Activated CD4-positive, alpha-beta T cell treated with anti-CD3 and anti-CD28 coated beads for 36 hours (primary cell): ENCODE measurements at regions not wholly inside any gene's neighbourhood (a gene's known extent, or its start where the extent isn't known, plus 50 kb on each side); places are given as distances from the start of the nearest gene placed in this dataset.

Source experiments
- ATAC-seq: fragments of 200-7000 bp; cut with Tn5 transposase; one replicate; pipeline ENCODE4 v1.10.0; 2021; ENCODE audit warnings: mild to moderate bottlenecking, moderate library complexity
- CTCF ChIA-PET: fragments of 350-600 bp; sonication (Branson Sonifier 250); formaldehyde crosslinking; loops from one replicate; lab custom pipeline; 2021; ENCODE audit warnings: antibody characterized with exemption; lab: Charles Lee
- POLR2A ChIA-PET: fragments of 350-600 bp; sonication (Branson Sonifier 250); formaldehyde crosslinking; loops from one replicate; lab custom pipeline; 2021; ENCODE audit warnings: antibody characterized with exemption, inconsistent platforms; lab: Charles Lee
- DNase-seq: peaks from one replicate; pipeline ENCODE4 v3.0.0-alpha.2; 2020
- H3K27ac Mint-ChIP-seq: one replicate; pipeline ENCODE4 v1.8.0; 2021; ENCODE audit warnings: mixed read lengths
- H3K27me3 Mint-ChIP-seq: one replicate; pipeline ENCODE4 v1.8.0; 2021; ENCODE audit warnings: mixed read lengths
- H3K36me3 Mint-ChIP-seq: one replicate; pipeline ENCODE4 v1.8.0; 2021; ENCODE audit warnings: low read depth, mixed read lengths
- H3K4me1 Mint-ChIP-seq: one replicate; pipeline ENCODE4 v1.8.0; 2021; ENCODE audit warnings: mixed read lengths
- H3K4me3 Mint-ChIP-seq: one replicate; pipeline ENCODE4 v1.8.0; 2021; ENCODE audit warnings: mild to moderate bottlenecking, moderate library complexity, mixed read lengths
- H3K9me3 Mint-ChIP-seq: one replicate; pipeline ENCODE4 v1.8.0; 2021; ENCODE audit warnings: low read depth, mixed read lengths
- intact Hi-C, 2 experiments: fragments of 100-400 bp; cut with DNase I in 1 of 2; cut with micrococcal nuclease in 1 of 2; formaldehyde crosslinking; loops; one replicate each; pipeline versions ENCODE4 v1.14.2 to v1.15.1; 2022 to 2024; cut with DNase I, micrococcal nuclease

GRCh38 chr4:177163532-177163931 lies 146.1 kb upstream of the NEIL3 start:
- POLR2A ChIA-PET = no interaction called here
- ATAC-seq = no peak

GRCh38 chr4:177171588-177171987 lies 138.1 kb upstream of the NEIL3 start:
- H3K4me3 Mint-ChIP-seq = no peak overlapping the region
- intact Hi-C loops = no loop called here
- DNase-seq (no peak), ATAC-seq (no peak)
- no peak overlapping the region for H3K27ac Mint-ChIP-seq
- peaks cover 6% of the 10 kb centered on the region for H3K9me3 Mint-ChIP-seq
- no peaks in the 10 kb centered on the region for H3K36me3 Mint-ChIP-seq
- no peaks in the 10 kb centered on the region for H3K4me1 Mint-ChIP-seq
- POLR2A ChIA-PET = no interaction called here
- H3K27me3 Mint-ChIP-seq = no peaks in the 10 kb centered on the region
- CTCF ChIA-PET = no interaction called here

More at GRCh38 chr4:177163532-177163931, 146.1 kb upstream of the NEIL3 start:
- H3K27ac Mint-ChIP-seq = no peak overlapping the region
- DNase-seq = no peak
- intact Hi-C loops = no loop called here
- no peaks in the 10 kb centered on the region for H3K9me3 Mint-ChIP-seq
- H3K4me1 Mint-ChIP-seq = no peaks in the 10 kb centered on the region
- H3K4me3 Mint-ChIP-seq = no peak overlapping the region
- no peaks in the 10 kb centered on the region for H3K27me3 Mint-ChIP-seq
- CTCF ChIA-PET = no interaction called here
- H3K36me3 Mint-ChIP-seq = no peaks in the 10 kb centered on the region

GRCh38 chr4:177175473-177175872 lies 134.2 kb upstream of the NEIL3 start:
- Mint-ChIP-seq H3K27me3 (no peaks in the 10 kb centered on the region), H3K4me1 (no peaks in the 10 kb centered on the region), H3K27ac (no peak overlapping the region), H3K9me3 (peaks cover 6% of the 10 kb centered on the region), H3K4me3 (no peak overlapping the region), H3K36me3 (no peaks in the 10 kb centered on the region)
- ATAC-seq (no peak), DNase-seq (no peak)
- CTCF ChIA-PET = no interaction called here
- intact Hi-C loops = no loop called here
- POLR2A ChIA-PET = no interaction called here

- intact Hi-C loops = no loop called here
- no peaks in the 10 kb centered on the region for H3K4me1 Mint-ChIP-seq
- no peak overlapping the region for H3K4me3 Mint-ChIP-seq
- POLR2A ChIA-PET = no interaction called here
- ATAC-seq (no peak), DNase-seq (no peak)
- H3K27me3 Mint-ChIP-seq = no peaks in the 10 kb centered on the region
- no peak overlapping the region for H3K27ac Mint-ChIP-seq
- no peaks in the 10 kb centered on the region for H3K9me3 Mint-ChIP-seq
- no peaks in the 10 kb centered on the region for H3K36me3 Mint-ChIP-seq
- CTCF ChIA-PET = no interaction called here
These were observed 132.1 kb upstream of the NEIL3 start for GRCh38 chr4:177177541-177178081.

GRCh38 chr4:177178246-177178645 lies 131.4 kb upstream of the NEIL3 start:
- no peaks in the 10 kb centered on the region for H3K9me3 Mint-ChIP-seq
- intact Hi-C loops = no loop called here
- DNase-seq = no peak
- no peaks in the 10 kb centered on the region for H3K4me1 Mint-ChIP-seq
- no peaks in the 10 kb centered on the region for H3K36me3 Mint-ChIP-seq
- POLR2A ChIA-PET = no interaction called here
- no peak for ATAC-seq
- no peak overlapping the region for H3K4me3 Mint-ChIP-seq
- no peak overlapping the region for H3K27ac Mint-ChIP-seq
- H3K27me3 Mint-ChIP-seq = no peaks in the 10 kb centered on the region
- CTCF ChIA-PET = no interaction called here

GRCh38 chr4:177182166-177182565 lies 127.5 kb upstream of the NEIL3 start:
- no peak for DNase-seq
- Mint-ChIP-seq H3K4me3 (no peak overlapping the region), H3K4me1 (no peaks in the 10 kb centered on the region), H3K27ac (no peak overlapping the region), H3K9me3 (no peaks in the 10 kb centered on the region), H3K27me3 (no peaks in the 10 kb centered on the region), H3K36me3 (no peaks in the 10 kb centered on the region)
- ChIA-PET CTCF (interaction anchor here (0.6 kb wide), 1 partner anchor 944 kb away, joined by 3 read pairs; no protein-coding TSS in a partner anchor), POLR2A (no interaction called here)
- no peak for ATAC-seq
- intact Hi-C loops = no loop called here

- ChIA-PET POLR2A (no interaction called here), CTCF (no interaction called here)
- H3K9me3 Mint-ChIP-seq = no peaks in the 10 kb centered on the region
- ATAC-seq (no peak), DNase-seq (no peak)
- no peaks in the 10 kb centered on the region for H3K4me1 Mint-ChIP-seq
- no peak overlapping the region for H3K27ac Mint-ChIP-seq
- H3K4me3 Mint-ChIP-seq = no peak overlapping the region
- intact Hi-C loops = no loop called here
- no peaks in the 10 kb centered on the region for H3K36me3 Mint-ChIP-seq
- no peaks in the 10 kb centered on the region for H3K27me3 Mint-ChIP-seq
These were observed 126.9 kb upstream of the NEIL3 start for GRCh38 chr4:177182728-177183127.

GRCh38 chr4:177185151-177185550 lies 124.5 kb upstream of the NEIL3 start:
- Mint-ChIP-seq H3K27me3 (no peaks in the 10 kb centered on the region), H3K27ac (no peak overlapping the region), H3K4me3 (no peak overlapping the region), H3K4me1 (no peaks in the 10 kb centered on the region), H3K9me3 (no peaks in the 10 kb centered on the region), H3K36me3 (no peaks in the 10 kb centered on the region)
- ATAC-seq (no peak), DNase-seq (no peak)
- ChIA-PET POLR2A (no interaction called here), CTCF (no interaction called here)
- intact Hi-C loops = no loop called here

GRCh38 chr4:177185579-177185978 lies 124.1 kb upstream of the NEIL3 start:
- ChIA-PET CTCF (no interaction called here), POLR2A (no interaction called here)
- H3K9me3 Mint-ChIP-seq = no peaks in the 10 kb centered on the region
- H3K4me3 Mint-ChIP-seq = no peak overlapping the region
- no peak for ATAC-seq
- H3K4me1 Mint-ChIP-seq = no peaks in the 10 kb centered on the region
- DNase-seq = no peak
- no peak overlapping the region for H3K27ac Mint-ChIP-seq
- intact Hi-C loops = no loop called here
- H3K36me3 Mint-ChIP-seq = no peaks in the 10 kb centered on the region
- no peaks in the 10 kb centered on the region for H3K27me3 Mint-ChIP-seq

GRCh38 chr4:177187371-177187770 lies 122.3 kb upstream of the NEIL3 start:
- ChIA-PET CTCF (no interaction called here), POLR2A (no interaction called here)
- no peak overlapping the region for H3K27ac Mint-ChIP-seq
- intact Hi-C loops = no loop called here
- DNase-seq (no peak), ATAC-seq (no peak)
- no peak overlapping the region for H3K4me3 Mint-ChIP-seq
- no peaks in the 10 kb centered on the region for H3K9me3 Mint-ChIP-seq
- no peaks in the 10 kb centered on the region for H3K4me1 Mint-ChIP-seq
- H3K36me3 Mint-ChIP-seq = no peaks in the 10 kb centered on the region
- no peaks in the 10 kb centered on the region for H3K27me3 Mint-ChIP-seq

- no peak overlapping the region for H3K4me3 Mint-ChIP-seq
These were observed 118.6 kb upstream of the NEIL3 start for GRCh38 chr4:177190995-177191580.

GRCh38 chr4:177191586-177191985 lies 118.1 kb upstream of the NEIL3 start:
- Mint-ChIP-seq H3K27ac (no peak overlapping the region), H3K27me3 (no peaks in the 10 kb centered on the region), H3K9me3 (peaks cover under 1% of the 10 kb centered on the region), H3K36me3 (no peaks in the 10 kb centered on the region), H3K4me1 (no peaks in the 10 kb centered on the region), H3K4me3 (no peak overlapping the region)
- POLR2A ChIA-PET = no interaction called here
- ATAC-seq (no peak), DNase-seq (no peak)
- intact Hi-C loops = no loop called here
- CTCF ChIA-PET = interaction anchor here (0.8 kb wide), 1 partner anchor 571 kb away, joined by 3 read pairs; no protein-coding TSS in a partner anchor

More at GRCh38 chr4:177190995-177191580, 118.6 kb upstream of the NEIL3 start:
- no peaks in the 10 kb centered on the region for H3K9me3 Mint-ChIP-seq
- ATAC-seq = no peak
- H3K27ac Mint-ChIP-seq = no peak overlapping the region
- H3K27me3 Mint-ChIP-seq = no peaks in the 10 kb centered on the region
- ChIA-PET CTCF (interaction anchor here (0.8 kb wide), 1 partner anchor 571 kb away, joined by 3 read pairs; no protein-coding TSS in a partner anchor), POLR2A (no interaction called here)
- no peaks in the 10 kb centered on the region for H3K4me1 Mint-ChIP-seq
- H3K36me3 Mint-ChIP-seq = no peaks in the 10 kb centered on the region
- intact Hi-C loops = no loop called here
- DNase-seq = no peak
